Body of pancreas (tissue), 4 donors: ENCODE measurements at regions not wholly inside any gene's neighbourhood (a gene's known extent, or its start where the extent isn't known, plus 50 kb on each side); places are given as distances from the start of the nearest gene placed in this dataset.

Experiments used
- CTCF ChIP-seq, 7 experiments: fragments of 450-650 bp in 4 of 7; fragments of 200-600 bp in 3 of 7; sonication (generic) in 3 of 7; IDR thresholded peaks; one replicate each; pipeline ENCODE4 v1.5.1; 2016 to 2019; ENCODE audit warnings: antibody characterized with exemption in 7 of 7
- POLR2A ChIP-seq, 3 donors: fragments of 450-650 bp; IDR thresholded peaks; one replicate each; pipeline ENCODE4 v1.6.1; 2016; ENCODE audit warnings: antibody characterized with exemption in 3 of 3, mild to moderate bottlenecking in 2 of 3

GRCh38 chr4:81573840-81574239, 102.1 kb upstream of the RASGEF1B start:
- TF ChIP-seq CTCF (IDR thresholded peaks at IDR 0.05) (no peak), POLR2A (IDR thresholded peaks at IDR 0.05) (no peak)
